SK-N-SH (cell line): ENCODE measurements at regions not wholly inside any gene's neighbourhood (a gene's known extent, or its start where the extent isn't known, plus 50 kb on each side); places are given as distances from the start of the nearest gene placed in this dataset.

Source experiments
- CTCF ChIA-PET: fragments of 300-600, 350-600 bp; formaldehyde crosslinking; extraction: SDS; loops from one replicate; lab custom pipeline; 2021; lab: Yijun Ruan, JAX
- POLR2A ChIA-PET: fragments of 350-600 bp; sonication (Branson Sonifier 250); formaldehyde crosslinking; extraction: SDS; loops from one replicate; lab custom pipeline; 2020; ENCODE audit warnings: antibody characterized with exemption, inconsistent platforms; lab: Yijun Ruan, JAX
- DNase-seq: peaks from one replicate; pipeline ENCODE4 v3.0.0; 2012
- H2AFZ ChIP-seq: fragments of 200-600 bp; sonication (generic); 2 replicates; pipeline ENCODE4 v1.8.1; 2016; ENCODE audit warnings: antibody characterized with exemption, mild to moderate bottlenecking, low read depth
- H3F3A ChIP-seq: fragments of 200-600 bp; sonication (generic); replicated peaks from 2 replicates; pipeline ENCODE3; 2016; ENCODE audit warnings: antibody characterized with exemption, mild to moderate bottlenecking; ENCODE audit not compliant: insufficient read depth
- H3K27ac ChIP-seq, 2 experiments: fragments of 200-500 bp in 1 of 2; fragments of 200-600 bp in 1 of 2; sonication (Bioruptor generic) in 1 of 2; sonication (generic), shearing (Covaris generic) in 1 of 2; 2 replicates each; pipeline versions ENCODE4 v1.5.1 to v1.6.1; 2014 to 2016; ENCODE audit warnings: low read depth in 2 of 2, inconsistent platforms in 1 of 2, low read length in 1 of 2, mild to moderate bottlenecking in 1 of 2, mixed read lengths in 1 of 2
- H3K27me3 ChIP-seq: fragments of 200-600 bp; sonication (generic), shearing (Covaris generic); 2 replicates; pipeline ENCODE4 v1.6.1; 2016; ENCODE audit warnings: mixed run types; ENCODE audit not compliant: insufficient read depth
- H3K36me3 ChIP-seq, 2 experiments: fragments of 200-500 bp in 1 of 2; fragments of 200-600 bp in 1 of 2; sonication (Bioruptor generic) in 1 of 2; sonication (generic) in 1 of 2; replicated peaks in 1 of 2; 2 replicates each; pipeline versions ENCODE3 to v1.5.1; 2014 to 2016; ENCODE audit warnings: low read length in 1 of 2, mild to moderate bottlenecking in 1 of 2; ENCODE audit not compliant: insufficient read depth in 2 of 2, control insufficient read depth in 1 of 2
- H3K4me1 ChIP-seq, 2 experiments: fragments of 200-500 bp in 1 of 2; fragments of 200-600 bp in 1 of 2; sonication (Bioruptor generic) in 1 of 2; sonication (generic), shearing (Covaris generic) in 1 of 2; 2 replicates each; pipeline versions ENCODE4 v1.5.1 to v1.6.1; 2014 to 2016; ENCODE audit warnings: low read depth in 1 of 2, low read length in 1 of 2, mixed run types in 1 of 2; ENCODE audit not compliant: insufficient read depth in 2 of 2, control insufficient read depth in 1 of 2
- H3K4me2 ChIP-seq: fragments of 200-600 bp; sonication (generic), shearing (Covaris generic); 2 replicates; pipeline ENCODE4 v1.6.1; 2017; ENCODE audit warnings: mixed run types
- H3K4me3 ChIP-seq, 2 experiments: fragments of 200-500 bp in 1 of 2; fragments of 200-600 bp in 1 of 2; sonication (Bioruptor generic) in 1 of 2; sonication (generic), shearing (Covaris generic) in 1 of 2; 2 replicates each; pipeline versions ENCODE4 v1.5.1 to v1.8.1; 2014 to 2016; ENCODE audit warnings: low read depth in 2 of 2, inconsistent platforms in 1 of 2, low read length in 1 of 2, mild to moderate bottlenecking in 1 of 2, mixed read lengths in 1 of 2, moderate library complexity in 1 of 2
- H3K79me2 ChIP-seq: fragments of 200-600 bp; sonication (generic); 2 replicates; pipeline ENCODE4 v1.8.1; 2017; ENCODE audit warnings: mild to moderate bottlenecking; ENCODE audit not compliant: insufficient read depth
- H3K9ac ChIP-seq: fragments of 200-600 bp; sonication (generic); 2 replicates; pipeline ENCODE4 v1.6.1; 2017; ENCODE audit warnings: mixed run types
- H3K9me2 ChIP-seq: fragments of 200-600 bp; sonication (generic); 2 replicates; pipeline ENCODE4 v1.6.1; 2017; ENCODE audit warnings: mixed run types
- H3K9me3 ChIP-seq: fragments of 200-600 bp; sonication (generic); 2 replicates; pipeline ENCODE4 v1.6.1; 2017; ENCODE audit warnings: mixed run types, mild to moderate bottlenecking, moderate library complexity
- H4K20me1 ChIP-seq: fragments of 200-600 bp; sonication (generic); 2 replicates; pipeline ENCODE4 v1.6.1; 2017; ENCODE audit warnings: mild to moderate bottlenecking, mixed run types; ENCODE audit not compliant: insufficient read depth
- CHD2 ChIP-seq: fragments of 150-350 bp; IDR thresholded peaks from 2 replicates; pipeline ENCODE4 v1.6.1; 2018; ENCODE audit warnings: low read length; ENCODE audit not compliant: partially characterized antibody
- EP300 ChIP-seq, 2 experiments: IDR thresholded peaks; 2 replicates each; pipeline versions ENCODE4 v1.4.0 to v1.6.1; 2012; ENCODE audit warnings: borderline replicate concordance in 1 of 2, low read depth in 1 of 2, low read length in 1 of 2
- FOXJ3 ChIP-seq: sonication (generic); formaldehyde crosslinking; IDR thresholded peaks from 2 replicates; pipeline ENCODE4 v1.5.1; 2020; ENCODE audit warnings: mild to moderate bottlenecking, missing genetic modification reagents
- FOXM1 ChIP-seq: IDR thresholded peaks from 2 replicates; pipeline ENCODE4 v1.4.0; 2012; ENCODE audit warnings: low read depth, mild to moderate bottlenecking
- JUND ChIP-seq: IDR thresholded peaks from 2 replicates; pipeline ENCODE4 v1.4.0; 2012
- MAX ChIP-seq: IDR thresholded peaks from 2 replicates; pipeline ENCODE4 v1.4.0; 2012; ENCODE audit warnings: low read depth
- MEF2A ChIP-seq: IDR thresholded peaks from 2 replicates; pipeline ENCODE4 v1.4.0; 2012; ENCODE audit warnings: low read depth, borderline replicate concordance
- NRF1 ChIP-seq: IDR thresholded peaks from 2 replicates; pipeline ENCODE4 v1.6.1; 2012; ENCODE audit warnings: low read depth, mild to moderate bottlenecking, low read length
- PBX3 ChIP-seq: IDR thresholded peaks from 2 replicates; pipeline ENCODE4; 2012
- RFX5 ChIP-seq: IDR thresholded peaks from 2 replicates; pipeline ENCODE4 v1.6.1; 2012; ENCODE audit warnings: mild to moderate bottlenecking, improper control_type of control experiment, low read length
- RXRA ChIP-seq: IDR thresholded peaks from 2 replicates; pipeline ENCODE4 v1.4.0; 2012; ENCODE audit warnings: low read depth, mild to moderate bottlenecking, borderline replicate concordance
- TAF1 ChIP-seq: IDR thresholded peaks from 2 replicates; pipeline ENCODE4 v1.6.1; 2012; ENCODE audit warnings: low read depth, mild to moderate bottlenecking, low read length, moderate library complexity, borderline replicate concordance
- TEAD4 ChIP-seq: IDR thresholded peaks from 2 replicates; pipeline ENCODE4 v1.4.0; 2012; ENCODE audit warnings: mild to moderate bottlenecking, borderline replicate concordance; ENCODE audit not compliant: insufficient read depth
- YY1 ChIP-seq: IDR thresholded peaks from 2 replicates; pipeline ENCODE4 v1.4.0; 2012; ENCODE audit warnings: low read depth, mild to moderate bottlenecking
- WGBS: methylation state at CpG from one replicate; pipeline ENCODE4 v1.1.6; 2017; ENCODE audit warnings: low lambda C conversion rate; 5-methylcytosine and 5-hydroxymethylcytosine counted together
- TF ChIP-seq, protein P1 (sequence below): IDR thresholded peaks from 2 replicates; pipeline ENCODE4 v1.4.0; 2012; ENCODE audit warnings: low read depth, borderline replicate concordance
- TF ChIP-seq, protein P2 (sequence below): fragments of 150-350 bp; IDR thresholded peaks from 2 replicates; pipeline ENCODE4 v1.6.1; 2017; ENCODE audit warnings: antibody characterized with exemption, low read length, low read depth, borderline replicate concordance
- TF ChIP-seq, protein P3 (sequence below): IDR thresholded peaks from 2 replicates; pipeline ENCODE4 v1.4.0; 2012; ENCODE audit warnings: low read depth, borderline replicate concordance

DNA sequence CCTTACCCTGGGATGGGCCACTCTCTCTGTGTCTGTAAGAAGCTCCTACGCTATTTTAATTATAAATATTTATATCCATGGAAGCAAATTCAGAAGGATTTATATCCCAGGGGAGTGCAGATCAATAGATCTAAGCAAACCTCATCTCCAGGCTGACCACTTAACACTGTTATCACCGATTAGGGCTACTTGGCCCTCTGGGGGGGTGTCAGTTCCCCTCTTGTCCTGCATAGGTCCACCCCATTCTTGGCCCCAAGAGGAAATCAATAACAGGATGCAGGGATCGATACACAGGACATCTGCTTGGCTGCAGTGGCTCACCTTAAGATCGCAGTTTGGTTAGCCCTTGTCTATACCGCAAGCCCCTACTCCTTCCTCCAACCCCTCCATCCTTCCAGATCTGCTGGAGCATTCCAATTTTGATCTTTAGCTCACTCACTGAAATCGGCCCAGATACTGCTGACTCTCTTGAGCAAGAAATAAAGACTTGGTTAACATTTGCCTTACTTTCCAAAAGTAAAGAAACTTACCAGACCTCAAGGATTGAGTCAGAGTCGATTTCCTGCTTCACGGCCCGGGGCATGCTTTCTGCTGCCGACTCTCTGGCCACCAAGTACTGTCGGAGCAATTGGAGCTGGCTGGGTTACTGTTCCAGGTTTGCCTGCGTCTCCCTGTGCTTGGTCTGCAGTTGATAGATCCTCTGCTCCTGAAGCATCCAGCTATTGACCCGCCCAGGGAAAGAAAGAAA is 112.3 kb upstream of the PMFBP1 start:
- no peaks in the 10 kb centered on the region for H3K9me2 ChIP-seq
- H3K79me2 ChIP-seq: no peaks in the 10 kb centered on the region
- H4K20me1 ChIP-seq: no peaks in the 10 kb centered on the region
- POLR2A ChIA-PET: no interaction called here
- no peak overlapping the region for H3K4me2 ChIP-seq
- no peak overlapping the region for H3K9ac ChIP-seq
- H3K9me3 ChIP-seq: no peaks in the 10 kb centered on the region
- H3K27me3 ChIP-seq: no peaks in the 10 kb centered on the region
- 88% methylated on average over 13 of the region's 13 CpGs for WGBS
- H3K27ac ChIP-seq: no peak overlapping the region
- H3K4me1 ChIP-seq: no peaks in the 10 kb centered on the region
- TF ChIP-seq TEAD4 (no peak), YY1 (no peak)
- no peak overlapping the region for H2AFZ ChIP-seq
- no peak overlapping the region for H3K4me3 ChIP-seq
- H3F3A ChIP-seq: no peaks in the 10 kb centered on the region
- no peak for DNase-seq
- CTCF ChIA-PET: interaction anchor here (1.3 kb wide), 1 partner anchor 17 kb away, joined by 3 read pairs; no protein-coding TSS in a partner anchor
- no peaks in the 10 kb centered on the region for H3K36me3 ChIP-seq

DNA sequence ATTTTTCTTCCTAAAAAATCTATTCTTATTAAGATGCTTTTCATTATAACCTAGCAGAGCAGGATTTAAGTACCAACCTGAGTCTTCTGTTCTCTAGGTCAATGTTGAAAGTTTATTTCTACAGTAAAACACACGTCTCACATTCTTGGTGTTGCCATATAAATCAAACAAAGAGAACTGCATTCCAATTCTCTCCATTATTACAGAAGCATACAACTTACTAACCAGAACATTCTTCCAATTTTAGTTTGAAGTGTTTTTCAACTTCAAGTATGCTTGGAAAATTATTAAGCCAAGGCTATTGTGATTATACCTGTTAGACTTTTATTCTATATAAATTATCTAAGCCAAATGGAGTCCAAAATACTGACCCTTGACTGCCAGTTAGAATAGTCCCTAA is 110.4 kb upstream of the PMFBP1 start:
- H3K27ac ChIP-seq: no peak overlapping the region
- no peak overlapping the region for H3K9ac ChIP-seq
- H3K4me2 ChIP-seq: no peak overlapping the region
- H4K20me1 ChIP-seq: no peaks in the 10 kb centered on the region
- no peaks in the 10 kb centered on the region for H3K36me3 ChIP-seq
- no peaks in the 10 kb centered on the region for H3K79me2 ChIP-seq
- H3K9me3 ChIP-seq: no peaks in the 10 kb centered on the region
- no peaks in the 10 kb centered on the region for H3K27me3 ChIP-seq
- ChIA-PET CTCF (no interaction called here), POLR2A (no interaction called here)
- DNase-seq: no peak
- H3K4me3 ChIP-seq: no peak overlapping the region
- TF ChIP-seq CHD2 (no peak), FOXJ3 (CRISPR knock-in tag) (no peak), RXRA (no peak), TAF1 (no peak), FOXM1 (no peak), MEF2A (no peak)
- TF ChIP-seq, protein P1, sequence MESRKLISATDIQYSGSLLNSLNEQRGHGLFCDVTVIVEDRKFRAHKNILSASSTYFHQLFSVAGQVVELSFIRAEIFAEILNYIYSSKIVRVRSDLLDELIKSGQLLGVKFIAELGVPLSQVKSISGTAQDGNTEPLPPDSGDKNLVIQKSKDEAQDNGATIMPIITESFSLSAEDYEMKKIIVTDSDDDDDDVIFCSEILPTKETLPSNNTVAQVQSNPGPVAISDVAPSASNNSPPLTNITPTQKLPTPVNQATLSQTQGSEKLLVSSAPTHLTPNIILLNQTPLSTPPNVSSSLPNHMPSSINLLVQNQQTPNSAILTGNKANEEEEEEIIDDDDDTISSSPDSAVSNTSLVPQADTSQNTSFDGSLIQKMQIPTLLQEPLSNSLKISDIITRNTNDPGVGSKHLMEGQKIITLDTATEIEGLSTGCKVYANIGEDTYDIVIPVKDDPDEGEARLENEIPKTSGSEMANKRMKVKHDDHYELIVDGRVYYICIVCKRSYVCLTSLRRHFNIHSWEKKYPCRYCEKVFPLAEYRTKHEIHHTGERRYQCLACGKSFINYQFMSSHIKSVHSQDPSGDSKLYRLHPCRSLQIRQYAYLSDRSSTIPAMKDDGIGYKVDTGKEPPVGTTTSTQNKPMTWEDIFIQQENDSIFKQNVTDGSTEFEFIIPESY: no peak
- H2AFZ ChIP-seq: no peak overlapping the region
- WGBS: 80% methylated on average over 1 of the region's 1 CpG
- H3F3A ChIP-seq: no peaks in the 10 kb centered on the region
- H3K9me2 ChIP-seq: no peaks in the 10 kb centered on the region
- no peaks in the 10 kb centered on the region for H3K4me1 ChIP-seq

- no peak for DNase-seq
- no peaks in the 10 kb centered on the region for H4K20me1 ChIP-seq
- H3K27ac ChIP-seq: no peak overlapping the region
- H3K79me2 ChIP-seq: no peaks in the 10 kb centered on the region
- no peak overlapping the region for H3K4me2 ChIP-seq
- no peaks in the 10 kb centered on the region for H3K9me2 ChIP-seq
- H3K4me1 ChIP-seq: no peaks in the 10 kb centered on the region
- ChIA-PET POLR2A (no interaction called here), CTCF (no interaction called here)
- no peaks in the 10 kb centered on the region for H3K36me3 ChIP-seq
- no peak overlapping the region for H3K4me3 ChIP-seq
- H3F3A ChIP-seq: no peaks in the 10 kb centered on the region
- no peak overlapping the region for H3K9ac ChIP-seq
- H3K9me3 ChIP-seq: no peaks in the 10 kb centered on the region
- 96% methylated on average over 3 of the region's 3 CpGs for WGBS
- H3K27me3 ChIP-seq: no peaks in the 10 kb centered on the region
- no peak overlapping the region for H2AFZ ChIP-seq
- TF ChIP-seq, protein P2, sequence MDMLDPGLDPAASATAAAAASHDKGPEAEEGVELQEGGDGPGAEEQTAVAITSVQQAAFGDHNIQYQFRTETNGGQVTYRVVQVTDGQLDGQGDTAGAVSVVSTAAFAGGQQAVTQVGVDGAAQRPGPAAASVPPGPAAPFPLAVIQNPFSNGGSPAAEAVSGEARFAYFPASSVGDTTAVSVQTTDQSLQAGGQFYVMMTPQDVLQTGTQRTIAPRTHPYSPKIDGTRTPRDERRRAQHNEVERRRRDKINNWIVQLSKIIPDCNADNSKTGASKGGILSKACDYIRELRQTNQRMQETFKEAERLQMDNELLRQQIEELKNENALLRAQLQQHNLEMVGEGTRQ: no peak
- no peak for TF ChIP-seq JUND
- no peak for TF ChIP-seq FOXJ3 (CRISPR knock-in tag)
- no peak for TF ChIP-seq NRF1
- no peak for TF ChIP-seq PBX3
- no peak for TF ChIP-seq RFX5
- TF ChIP-seq RXRA: no peak
- TF ChIP-seq EP300 (IDR thresholded peaks at IDR 0.05; ENCODE audit: borderline replicate concordance in 1 of 2, low read depth in 1 of 2, low read length in 1 of 2): no peak
- TF ChIP-seq, protein P3, sequence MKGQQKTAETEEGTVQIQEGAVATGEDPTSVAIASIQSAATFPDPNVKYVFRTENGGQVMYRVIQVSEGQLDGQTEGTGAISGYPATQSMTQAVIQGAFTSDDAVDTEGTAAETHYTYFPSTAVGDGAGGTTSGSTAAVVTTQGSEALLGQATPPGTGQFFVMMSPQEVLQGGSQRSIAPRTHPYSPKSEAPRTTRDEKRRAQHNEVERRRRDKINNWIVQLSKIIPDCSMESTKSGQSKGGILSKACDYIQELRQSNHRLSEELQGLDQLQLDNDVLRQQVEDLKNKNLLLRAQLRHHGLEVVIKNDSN: no peak
- no peak for TF ChIP-seq MAX
These were observed 106.3 kb upstream of the PMFBP1 start for GRCh38 chr16:72278301-72278700.
